ENCODE measurements at regions not wholly inside any gene's neighbourhood (a gene's known extent, or its start where the extent isn't known, plus 50 kb on each side); places are given as distances from the start of the nearest gene placed in this dataset.

- TF ChIP-seq CTCF (IDR thresholded peaks at IDR 0.05) (no peak), POLR2A (IDR thresholded peaks at IDR 0.05) (no peak)
Observed at GRCh38 chrX:138889149-138889548, 177.6 kb upstream of the FGF13 start.
